ENCODE measurements at regions not wholly inside any gene's neighbourhood (a gene's known extent, or its start where the extent isn't known, plus 50 kb on each side); places are given as distances from the start of the nearest gene placed in this dataset.

GRCh38 chr2:77962943-77963342 lies 440.8 kb upstream of the LRRTM4 start:
- H3K4me3 ChIP-seq (replicated peaks; ENCODE audit: insufficient read depth, low read length), result no peak overlapping the region
- TF ChIP-seq, protein P1, sequence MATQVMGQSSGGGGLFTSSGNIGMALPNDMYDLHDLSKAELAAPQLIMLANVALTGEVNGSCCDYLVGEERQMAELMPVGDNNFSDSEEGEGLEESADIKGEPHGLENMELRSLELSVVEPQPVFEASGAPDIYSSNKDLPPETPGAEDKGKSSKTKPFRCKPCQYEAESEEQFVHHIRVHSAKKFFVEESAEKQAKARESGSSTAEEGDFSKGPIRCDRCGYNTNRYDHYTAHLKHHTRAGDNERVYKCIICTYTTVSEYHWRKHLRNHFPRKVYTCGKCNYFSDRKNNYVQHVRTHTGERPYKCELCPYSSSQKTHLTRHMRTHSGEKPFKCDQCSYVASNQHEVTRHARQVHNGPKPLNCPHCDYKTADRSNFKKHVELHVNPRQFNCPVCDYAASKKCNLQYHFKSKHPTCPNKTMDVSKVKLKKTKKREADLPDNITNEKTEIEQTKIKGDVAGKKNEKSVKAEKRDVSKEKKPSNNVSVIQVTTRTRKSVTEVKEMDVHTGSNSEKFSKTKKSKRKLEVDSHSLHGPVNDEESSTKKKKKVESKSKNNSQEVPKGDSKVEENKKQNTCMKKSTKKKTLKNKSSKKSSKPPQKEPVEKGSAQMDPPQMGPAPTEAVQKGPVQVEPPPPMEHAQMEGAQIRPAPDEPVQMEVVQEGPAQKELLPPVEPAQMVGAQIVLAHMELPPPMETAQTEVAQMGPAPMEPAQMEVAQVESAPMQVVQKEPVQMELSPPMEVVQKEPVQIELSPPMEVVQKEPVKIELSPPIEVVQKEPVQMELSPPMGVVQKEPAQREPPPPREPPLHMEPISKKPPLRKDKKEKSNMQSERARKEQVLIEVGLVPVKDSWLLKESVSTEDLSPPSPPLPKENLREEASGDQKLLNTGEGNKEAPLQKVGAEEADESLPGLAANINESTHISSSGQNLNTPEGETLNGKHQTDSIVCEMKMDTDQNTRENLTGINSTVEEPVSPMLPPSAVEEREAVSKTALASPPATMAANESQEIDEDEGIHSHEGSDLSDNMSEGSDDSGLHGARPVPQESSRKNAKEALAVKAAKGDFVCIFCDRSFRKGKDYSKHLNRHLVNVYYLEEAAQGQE (IDR thresholded peaks at IDR 0.05; ENCODE audit: insufficient replicate concordance, low read depth), result no peak
- TF ChIP-seq SPI1 (IDR thresholded peaks at IDR 0.05; ENCODE audit: borderline replicate concordance, low read depth) (no peak), POLR2AphosphoS5 (IDR thresholded peaks at IDR 0.05; ENCODE audit: low read depth) (no peak), GABPA (IDR thresholded peaks at IDR 0.05; ENCODE audit: low read depth) (no peak)
- TF ChIP-seq, protein P2, sequence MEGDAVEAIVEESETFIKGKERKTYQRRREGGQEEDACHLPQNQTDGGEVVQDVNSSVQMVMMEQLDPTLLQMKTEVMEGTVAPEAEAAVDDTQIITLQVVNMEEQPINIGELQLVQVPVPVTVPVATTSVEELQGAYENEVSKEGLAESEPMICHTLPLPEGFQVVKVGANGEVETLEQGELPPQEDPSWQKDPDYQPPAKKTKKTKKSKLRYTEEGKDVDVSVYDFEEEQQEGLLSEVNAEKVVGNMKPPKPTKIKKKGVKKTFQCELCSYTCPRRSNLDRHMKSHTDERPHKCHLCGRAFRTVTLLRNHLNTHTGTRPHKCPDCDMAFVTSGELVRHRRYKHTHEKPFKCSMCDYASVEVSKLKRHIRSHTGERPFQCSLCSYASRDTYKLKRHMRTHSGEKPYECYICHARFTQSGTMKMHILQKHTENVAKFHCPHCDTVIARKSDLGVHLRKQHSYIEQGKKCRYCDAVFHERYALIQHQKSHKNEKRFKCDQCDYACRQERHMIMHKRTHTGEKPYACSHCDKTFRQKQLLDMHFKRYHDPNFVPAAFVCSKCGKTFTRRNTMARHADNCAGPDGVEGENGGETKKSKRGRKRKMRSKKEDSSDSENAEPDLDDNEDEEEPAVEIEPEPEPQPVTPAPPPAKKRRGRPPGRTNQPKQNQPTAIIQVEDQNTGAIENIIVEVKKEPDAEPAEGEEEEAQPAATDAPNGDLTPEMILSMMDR (IDR thresholded peaks at IDR 0.05; ENCODE audit: insufficient read depth, low read length), result no peak
- no peaks in the 10 kb centered on the region for H3K27me3 ChIP-seq (ENCODE audit: insufficient read depth, poor library complexity, severe bottlenecking)
- no peak overlapping the region for H3K27ac ChIP-seq (replicated peaks)
- DNase-seq (ENCODE audit: low read depth in 1 of 2, low spot score in 1 of 2), result no peak

- Histone ChIP-seq H3K27ac (replicated peaks) (no peak overlapping the region), H3K27me3 (ENCODE audit: insufficient read depth, poor library complexity, severe bottlenecking) (no peaks in the 10 kb centered on the region), H3K4me3 (replicated peaks; ENCODE audit: insufficient read depth, low read length) (no peak overlapping the region)
- no peak for DNase-seq (ENCODE audit: low read depth in 1 of 2, low spot score in 1 of 2)
- no peak for TF ChIP-seq SPI1 (IDR thresholded peaks at IDR 0.05; ENCODE audit: borderline replicate concordance, low read depth)
- no peak for TF ChIP-seq POLR2AphosphoS5 (IDR thresholded peaks at IDR 0.05; ENCODE audit: low read depth)
- TF ChIP-seq, protein P2 (IDR thresholded peaks at IDR 0.05; ENCODE audit: insufficient read depth, low read length), result no peak
- TF ChIP-seq, protein P1 (IDR thresholded peaks at IDR 0.05; ENCODE audit: insufficient replicate concordance, low read depth), result no peak
- no peak for TF ChIP-seq GABPA (IDR thresholded peaks at IDR 0.05; ENCODE audit: low read depth)
Observed at GRCh38 chr2:77977471-77978063, 455.4 kb upstream of the LRRTM4 start.

DNA sequence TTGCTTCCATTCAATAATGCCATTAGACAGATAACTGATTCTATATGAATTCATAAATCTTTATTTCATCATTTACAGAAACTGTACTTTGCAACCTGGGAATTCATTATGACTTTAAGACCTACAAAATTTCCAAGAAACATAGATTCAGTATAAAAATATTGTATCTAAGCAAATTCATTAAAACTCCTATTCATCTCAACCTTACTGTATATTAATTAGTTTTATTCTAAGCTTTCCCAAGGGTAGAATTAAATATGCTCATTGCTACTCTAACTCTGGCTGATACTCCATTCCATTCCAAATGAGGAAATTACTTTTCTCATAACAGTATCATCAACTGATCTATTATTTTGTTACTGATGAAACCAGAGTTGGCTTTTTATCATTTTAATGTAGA lies 473.0 kb upstream of the LRRTM4 start:
- H3K27me3 ChIP-seq (ENCODE audit: insufficient read depth, poor library complexity, severe bottlenecking), result no peaks in the 10 kb centered on the region
- no peak for DNase-seq (ENCODE audit: low read depth in 1 of 2, low spot score in 1 of 2)
- H3K27ac ChIP-seq (replicated peaks), result no peak overlapping the region
- no peak overlapping the region for H3K4me3 ChIP-seq (replicated peaks; ENCODE audit: insufficient read depth, low read length)
- TF ChIP-seq POLR2AphosphoS5 (IDR thresholded peaks at IDR 0.05; ENCODE audit: low read depth) (no peak), GABPA (IDR thresholded peaks at IDR 0.05; ENCODE audit: low read depth) (no peak), SPI1 (IDR thresholded peaks at IDR 0.05; ENCODE audit: borderline replicate concordance, low read depth) (no peak)
- TF ChIP-seq, protein P2 (IDR thresholded peaks at IDR 0.05; ENCODE audit: insufficient read depth, low read length), result no peak
- TF ChIP-seq, protein P1 (IDR thresholded peaks at IDR 0.05; ENCODE audit: insufficient replicate concordance, low read depth), result no peak
